ENCODE measurements at regions not wholly inside any gene's neighbourhood (a gene's known extent, or its start where the extent isn't known, plus 50 kb on each side); places are given as distances from the start of the nearest gene placed in this dataset.
"Not testable (repeated sequence)": the region's sequence is repeated elsewhere in the genome, so short reads cannot be mapped to it uniquely, and the experiment has no call there.

GRCh38 chr7:56218510-56218909, 102.3 kb upstream of the NUPR2 start:
- DNase-seq, result no peak

GRCh38 chr7:56213574-56213973, 97.4 kb upstream of the NUPR2 start:
- no peak for DNase-seq

GRCh38 chr7:56206420-56206819, 90.2 kb upstream of the NUPR2 start:
- no peak for DNase-seq

GRCh38 chr7:56199639-56200038, 83.4 kb upstream of the NUPR2 start:
- no peak for DNase-seq

- not testable (repeated sequence) for DNase-seq
Measured at GRCh38 chr7:56196195-56196594, 80.0 kb upstream of the NUPR2 start.

- no peak for DNase-seq
Measured at GRCh38 chr7:56188823-56189346, 72.7 kb upstream of the NUPR2 start.

GRCh38 chr7:56188376-56188775, 72.2 kb upstream of the NUPR2 start:
- DNase-seq, result no peak

- DNase-seq, result no peak
Measured at GRCh38 chr7:56181010-56181409, 64.8 kb upstream of the NUPR2 start.

GRCh38 chr7:56175771-56176170, 59.6 kb upstream of the NUPR2 start:
- no peak for DNase-seq

- DNase-seq, result no peak
Measured at GRCh38 chr7:56174875-56175760, 58.9 kb upstream of the NUPR2 start.

- DNase-seq, result no peak
Measured at GRCh38 chr7:56174346-56174874, 58.2 kb upstream of the NUPR2 start.

Data from CD4-positive, alpha-beta T cell treated with Interleukin-10 for 1 hour (primary cell).